Thymus (tissue), 11 donors: ENCODE measurements at regions not wholly inside any gene's neighbourhood (a gene's known extent, or its start where the extent isn't known, plus 50 kb on each side); places are given as distances from the start of the nearest gene placed in this dataset.

Source experiments
- DNase-seq, 9 donors: peaks; one replicate each; pipeline ENCODE4 v3.0.0-alpha.2; 2013; ENCODE audit warnings: low spot score in 9 of 9, low read depth in 6 of 9, missing footprints in 1 of 9
- H3K27ac ChIP-seq, 2 donors: one replicate each; pipeline ENCODE4 v1.5.1; 2013; ENCODE audit warnings: control low read depth in 1 of 2, low read depth in 1 of 2, low read length in 1 of 2, mild to moderate bottlenecking in 1 of 2, moderate library complexity in 1 of 2
- H3K27me3 ChIP-seq, 2 donors: one replicate each; pipeline ENCODE4 v1.5.1; 2013; ENCODE audit warnings: low read length in 1 of 2; ENCODE audit not compliant: control insufficient read depth in 2 of 2, insufficient read depth in 1 of 2
- H3K36me3 ChIP-seq, 2 donors: one replicate each; pipeline ENCODE4 v1.5.1; 2013; ENCODE audit warnings: low read length in 1 of 2, mild to moderate bottlenecking in 1 of 2, moderate library complexity in 1 of 2; ENCODE audit not compliant: control insufficient read depth in 2 of 2, insufficient read depth in 2 of 2
- H3K4me1 ChIP-seq, 2 donors: one replicate each; pipeline ENCODE4 v1.5.1; 2013; ENCODE audit warnings: low read length in 2 of 2; ENCODE audit not compliant: control insufficient read depth in 2 of 2, insufficient read depth in 2 of 2
- H3K4me3 ChIP-seq, 2 donors: one replicate each; pipeline ENCODE4 v1.5.1; 2013; ENCODE audit warnings: low read length in 2 of 2, control low read depth in 1 of 2, mild to moderate bottlenecking in 1 of 2
- H3K9me3 ChIP-seq, 2 donors: one replicate each; pipeline ENCODE4 v1.5.1; 2013; ENCODE audit warnings: low read length in 1 of 2, mild to moderate bottlenecking in 1 of 2; ENCODE audit not compliant: control insufficient read depth in 2 of 2, insufficient read depth in 1 of 2
- WGBS: extraction: QIAGEN DNeasy Blood & Tissue Kit; methylation state at CpG from one replicate; pipeline ENCODE4 v1.1.7; 2013; 5-methylcytosine and 5-hydroxymethylcytosine counted together
- donor health status: healthy.

DNA sequence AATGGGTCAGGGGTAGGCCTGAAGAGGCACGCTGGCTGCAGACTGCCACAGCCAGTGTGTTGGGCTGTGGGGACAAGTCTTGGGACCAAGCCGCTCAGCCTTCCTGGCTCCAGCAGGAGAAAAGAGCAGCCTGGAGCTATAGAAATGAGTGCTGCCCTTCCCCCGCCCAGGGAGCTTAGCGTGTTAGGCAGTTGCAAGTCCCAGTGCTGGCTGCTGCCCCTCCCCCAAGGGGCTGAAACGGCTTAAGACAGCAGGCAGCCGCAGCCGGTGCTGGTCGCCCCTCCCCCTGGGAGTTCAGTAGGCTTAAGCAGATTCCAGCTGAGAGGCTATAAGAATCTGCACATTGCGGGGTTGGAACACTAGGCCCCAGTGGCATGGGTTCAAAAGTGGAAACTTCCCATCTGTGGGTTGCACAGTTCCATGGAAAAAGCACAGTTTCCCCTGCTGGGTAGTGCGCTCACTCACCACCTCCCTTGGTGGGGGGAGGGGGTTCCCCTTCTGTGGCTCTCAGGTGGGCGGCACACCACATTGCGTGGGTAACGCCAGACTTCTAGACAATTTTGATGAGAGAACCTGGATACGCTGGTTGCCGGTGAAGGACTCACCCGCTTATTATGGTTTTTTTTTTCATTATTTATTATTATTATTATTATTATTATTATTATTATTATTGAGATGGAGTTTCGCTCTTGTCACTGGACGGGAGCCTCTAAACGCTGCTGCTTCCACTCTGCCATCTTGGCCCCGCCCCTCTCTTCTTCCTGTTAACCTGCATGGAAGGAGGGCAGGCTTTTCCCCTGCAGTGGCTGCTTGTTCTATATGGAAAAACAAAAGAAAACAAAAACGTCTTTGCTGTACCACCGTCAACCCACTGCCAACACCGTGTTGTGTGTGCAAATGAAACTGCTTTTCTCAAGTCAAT lies 151.1 kb downstream of the CXCL12 start:
- WGBS = 69% methylated on average over 23 of the region's 23 CpGs
- Histone ChIP-seq H3K36me3 (no peaks in the 10 kb centered on the region), H3K4me3 (no peak overlapping the region), H3K27ac (no peak overlapping the region), H3K9me3 (no peaks in the 10 kb centered on the region), H3K27me3 (no peaks in the 10 kb centered on the region), H3K4me1 (no peaks in the 10 kb centered on the region)
- DNase-seq = peak in 2 of 9 donors; percentile 6 to 7

DNA sequence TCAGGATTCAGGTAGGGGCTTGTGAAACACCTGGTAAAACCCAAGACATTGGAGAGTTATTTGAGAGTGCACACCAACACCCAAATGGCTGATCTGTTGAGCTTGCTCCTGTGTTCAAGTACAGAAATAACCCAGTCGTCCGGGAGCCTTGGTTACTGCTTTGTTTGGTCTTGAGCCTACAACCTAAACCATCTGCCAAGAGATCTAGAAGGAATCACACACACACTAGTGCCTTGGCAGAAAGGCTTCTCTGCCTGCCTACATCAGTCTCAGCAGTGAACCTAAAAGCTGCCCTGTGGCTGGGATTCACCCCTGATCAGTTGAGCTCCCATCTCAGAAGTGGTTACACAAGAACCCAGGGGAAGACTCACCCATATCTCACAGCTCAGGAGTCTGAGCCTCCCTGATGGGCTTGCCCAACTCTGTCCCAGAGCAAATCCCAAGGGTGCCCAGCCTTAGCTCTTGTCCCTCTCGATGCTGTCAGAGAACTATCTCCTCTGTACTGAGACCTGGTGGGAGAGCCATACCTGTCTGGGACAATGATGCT lies 167.6 kb downstream of the CXCL12 start:
- DNase-seq = no peak
- H3K27me3 ChIP-seq = no peaks in the 10 kb centered on the region
- no peaks in the 10 kb centered on the region for H3K36me3 ChIP-seq
- H3K9me3 ChIP-seq = peaks cover 0 to 11% of the 10 kb centered on the region in 2 donors
- H3K4me1 ChIP-seq = no peaks in the 10 kb centered on the region
- 96% methylated on average over 3 of the region's 3 CpGs for WGBS
- H3K27ac ChIP-seq = no peak overlapping the region
- no peak overlapping the region for H3K4me3 ChIP-seq

DNA sequence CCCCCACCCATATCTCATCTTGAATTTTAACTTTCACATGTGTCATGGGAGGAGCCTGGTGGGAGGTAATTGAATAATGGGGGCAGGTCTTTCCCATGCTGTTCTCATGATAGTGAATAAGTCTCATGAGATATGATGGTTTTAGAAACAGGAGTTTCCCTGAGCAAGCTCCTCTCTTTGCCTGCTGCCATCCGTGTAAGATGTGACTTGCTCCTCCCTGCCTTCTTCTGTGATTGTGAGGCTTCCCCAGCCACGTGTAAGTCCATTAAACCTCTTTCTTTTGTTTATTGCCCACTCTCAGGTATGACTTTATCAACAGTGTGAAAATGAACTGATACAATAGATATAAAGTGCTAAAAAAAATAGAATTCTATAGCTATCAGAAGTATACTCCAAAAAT lies 168.8 kb downstream of the CXCL12 start:
- Histone ChIP-seq H3K27ac (no peak overlapping the region), H3K27me3 (no peaks in the 10 kb centered on the region), H3K4me1 (no peaks in the 10 kb centered on the region), H3K9me3 (peaks cover 0 to 11% of the 10 kb centered on the region in 2 donors), H3K4me3 (no peak overlapping the region), H3K36me3 (no peaks in the 10 kb centered on the region)
- WGBS = 83% methylated on average over 2 of the region's 2 CpGs
- DNase-seq = no peak

DNA sequence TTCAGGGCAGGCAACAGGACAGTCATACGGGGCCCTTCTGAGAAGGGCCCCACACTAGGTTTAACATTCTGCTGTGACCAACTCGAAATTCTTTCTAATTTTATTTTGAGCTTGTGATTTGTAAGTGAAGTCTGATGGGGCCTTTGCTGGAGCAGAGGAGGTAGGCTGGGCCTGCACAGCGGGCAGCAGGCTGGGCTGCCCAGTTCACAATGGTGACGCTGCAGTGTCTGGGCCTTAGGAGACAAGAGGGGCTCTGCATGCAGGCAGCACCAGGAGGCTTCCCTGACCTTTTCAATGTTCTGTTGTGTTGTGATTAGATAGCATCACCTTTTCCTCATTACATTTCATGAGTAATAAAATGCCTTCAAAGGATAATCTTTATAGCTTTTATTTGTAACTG lies 175.1 kb downstream of the CXCL12 start:
- WGBS = 92% methylated on average over 4 of the region's 4 CpGs
- DNase-seq = no peak
- no peak overlapping the region for H3K27ac ChIP-seq

DNA sequence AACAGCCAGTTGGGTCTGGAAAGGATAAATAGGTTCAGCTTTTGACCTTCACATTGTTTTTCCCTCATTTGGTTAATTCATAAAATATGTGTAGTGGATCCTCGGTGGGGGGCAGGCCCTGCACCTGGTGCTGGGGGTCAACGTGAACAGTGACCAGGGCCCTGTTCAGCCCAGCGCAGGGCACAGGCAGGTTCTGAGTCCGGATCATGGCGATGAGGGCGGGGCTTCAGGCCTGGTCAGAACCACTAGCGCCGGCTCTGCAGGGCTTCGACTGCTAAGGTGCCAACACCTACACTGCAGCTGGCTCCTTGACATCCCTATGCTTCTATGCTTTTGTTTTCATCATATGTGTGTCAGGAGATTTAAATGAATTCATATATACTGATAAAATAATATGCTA lies 177.7 kb downstream of the CXCL12 start:
- Histone ChIP-seq H3K4me1 (no peaks in the 10 kb centered on the region), H3K9me3 (no peaks in the 10 kb centered on the region), H3K4me3 (no peak overlapping the region), H3K27me3 (no peaks in the 10 kb centered on the region), H3K36me3 (no peaks in the 10 kb centered on the region), H3K27ac (no peak overlapping the region)
- DNase-seq = no peak
- 98% methylated on average over 9 of the region's 9 CpGs for WGBS

More for the DNA sequence above, 175.1 kb downstream of the CXCL12 start:
- Histone ChIP-seq H3K4me3 (no peak overlapping the region), H3K27me3 (no peaks in the 10 kb centered on the region), H3K4me1 (no peaks in the 10 kb centered on the region), H3K9me3 (no peaks in the 10 kb centered on the region), H3K36me3 (no peaks in the 10 kb centered on the region)

- Histone ChIP-seq H3K4me1 (no peaks in the 10 kb centered on the region), H3K36me3 (no peaks in the 10 kb centered on the region), H3K27me3 (no peaks in the 10 kb centered on the region), H3K27ac (no peak overlapping the region), H3K9me3 (no peaks in the 10 kb centered on the region), H3K4me3 (no peak overlapping the region)
- no peak for DNase-seq
- 95% methylated on average over 25 of the region's 25 CpGs for WGBS
Measured at GRCh38 chr10:44206127-44206818, 178.6 kb downstream of the CXCL12 start.

DNA sequence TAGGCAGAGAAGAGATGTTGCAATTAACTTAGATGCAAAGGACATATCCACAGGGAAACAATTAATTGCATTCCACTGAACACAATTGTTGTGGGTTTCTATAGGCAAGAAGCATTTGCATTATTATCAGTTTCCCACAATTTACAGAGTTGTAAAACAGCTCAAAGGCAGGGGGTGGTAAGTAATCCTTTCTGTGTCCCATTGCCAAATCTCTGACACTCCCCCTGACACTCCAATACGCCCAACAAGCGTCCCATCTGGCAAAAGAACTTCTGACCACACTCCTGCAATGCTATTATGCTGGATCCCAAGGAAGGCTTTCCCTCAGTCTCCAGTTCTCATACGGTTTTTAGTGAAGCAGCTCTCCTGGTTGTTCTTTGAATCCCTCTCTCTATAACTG lies 179.8 kb downstream of the CXCL12 start:
- Histone ChIP-seq H3K4me3 (no peak overlapping the region), H3K27me3 (no peaks in the 10 kb centered on the region), H3K27ac (no peak overlapping the region), H3K9me3 (no peaks in the 10 kb centered on the region), H3K36me3 (no peaks in the 10 kb centered on the region), H3K4me1 (no peaks in the 10 kb centered on the region)
- no peak for DNase-seq
- 73% methylated on average over 3 of the region's 3 CpGs for WGBS

GRCh38 chr10:44203535-44203934 lies 181.4 kb downstream of the CXCL12 start:
- H3K36me3 ChIP-seq = no peaks in the 10 kb centered on the region
- no peak overlapping the region for H3K4me3 ChIP-seq
- H3K27me3 ChIP-seq = no peaks in the 10 kb centered on the region
- H3K27ac ChIP-seq = no peak overlapping the region
- DNase-seq = no peak
- no peaks in the 10 kb centered on the region for H3K9me3 ChIP-seq
- H3K4me1 ChIP-seq = no peaks in the 10 kb centered on the region

GRCh38 chr10:44202952-44203351 lies 181.9 kb downstream of the CXCL12 start:
- Histone ChIP-seq H3K4me3 (no peak overlapping the region), H3K27ac (no peak overlapping the region), H3K4me1 (no peaks in the 10 kb centered on the region), H3K9me3 (no peaks in the 10 kb centered on the region), H3K36me3 (no peaks in the 10 kb centered on the region), H3K27me3 (no peaks in the 10 kb centered on the region)
- WGBS = 73% methylated on average over 4 of the region's 4 CpGs
- no peak for DNase-seq
